NT2/D1 (cell line): ENCODE measurements at regions not wholly inside any gene's neighbourhood (a gene's known extent, or its start where the extent isn't known, plus 50 kb on each side); places are given as distances from the start of the nearest gene placed in this dataset.

Source experiments
- DNase-seq: peaks from one replicate; pipeline ENCODE4 v3.0.0-alpha.2; 2011; ENCODE audit warnings: low read depth, low spot score
- H3K27me3 ChIP-seq: 2 replicates; pipeline ENCODE4 v1.6.0; 2011; ENCODE audit warnings: mild to moderate bottlenecking; ENCODE audit not compliant: insufficient read length, insufficient read depth
- H3K36me3 ChIP-seq: 2 replicates; pipeline ENCODE4 v1.6.1; 2011; ENCODE audit warnings: mild to moderate bottlenecking, low read length, mixed read lengths; ENCODE audit not compliant: insufficient read depth, insufficient read length
- H3K4me1 ChIP-seq: 2 replicates; pipeline ENCODE4 v1.5.1; 2011; ENCODE audit not compliant: insufficient read depth, insufficient read length
- H3K4me3 ChIP-seq: 2 replicates; pipeline ENCODE4 v1.5.1; 2011; ENCODE audit warnings: low read depth; ENCODE audit not compliant: insufficient read length
- H3K9ac ChIP-seq: 2 replicates; pipeline ENCODE4 v1.6.0; 2011; ENCODE audit warnings: low read depth; ENCODE audit not compliant: insufficient read length
- H3K9me3 ChIP-seq: 2 replicates; pipeline ENCODE4 v1.5.1; 2011; ENCODE audit warnings: mild to moderate bottlenecking, low read length; ENCODE audit not compliant: insufficient read depth
- SUZ12 ChIP-seq: IDR thresholded peaks from 2 replicates; pipeline ENCODE4 v1.6.1; 2011; ENCODE audit not compliant: insufficient read length, insufficient read depth; ENCODE audit errors: extremely low read depth
- YY1 ChIP-seq: IDR thresholded peaks from 2 replicates; pipeline ENCODE4 v1.6.1; 2011; ENCODE audit not compliant: insufficient read length, insufficient read depth
- ZNF274 ChIP-seq: IDR thresholded peaks from 2 replicates; pipeline ENCODE4 v1.6.1; 2011; ENCODE audit warnings: mild to moderate bottlenecking, low read depth, low read length

DNA sequence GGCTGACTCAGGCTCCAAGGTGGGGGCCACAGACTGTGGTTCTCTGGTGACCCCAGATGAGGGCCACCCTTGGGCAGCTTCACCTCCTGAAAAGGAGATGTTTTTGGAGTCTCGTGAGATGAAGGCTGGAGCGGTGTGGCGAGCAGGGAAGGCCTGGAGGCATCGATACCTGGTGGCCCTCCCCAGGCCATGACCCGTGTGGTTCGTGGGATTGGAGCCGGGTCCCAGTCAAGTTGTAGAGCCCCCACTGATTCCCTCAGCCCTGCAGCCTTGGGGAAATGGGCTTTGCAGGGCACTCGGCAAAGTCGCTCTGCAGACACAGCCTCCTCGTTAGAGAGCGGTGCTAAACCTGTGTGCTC, 1083.4 kb downstream of the BRD1 start:
- no peak for DNase-seq
- Histone ChIP-seq H3K9ac (no peak overlapping the region), H3K4me1 (no peaks in the 10 kb centered on the region), H3K36me3 (no peaks in the 10 kb centered on the region), H3K9me3 (no peaks in the 10 kb centered on the region), H3K4me3 (no peak overlapping the region), H3K27me3 (no peaks in the 10 kb centered on the region)
- no peak for TF ChIP-seq SUZ12
- TF ChIP-seq ZNF274 = no peak
- TF ChIP-seq YY1 = no peak

- Histone ChIP-seq H3K9me3 (no peaks in the 10 kb centered on the region), H3K9ac (no peak overlapping the region), H3K4me3 (no peak overlapping the region), H3K4me1 (no peaks in the 10 kb centered on the region), H3K36me3 (no peaks in the 10 kb centered on the region), H3K27me3 (no peaks in the 10 kb centered on the region)
- no peak for DNase-seq
- TF ChIP-seq YY1 (no peak), ZNF274 (no peak), SUZ12 (no peak)
Measured at GRCh38 chr22:48743601-48744282, 1083.9 kb downstream of the BRD1 start.

DNA sequence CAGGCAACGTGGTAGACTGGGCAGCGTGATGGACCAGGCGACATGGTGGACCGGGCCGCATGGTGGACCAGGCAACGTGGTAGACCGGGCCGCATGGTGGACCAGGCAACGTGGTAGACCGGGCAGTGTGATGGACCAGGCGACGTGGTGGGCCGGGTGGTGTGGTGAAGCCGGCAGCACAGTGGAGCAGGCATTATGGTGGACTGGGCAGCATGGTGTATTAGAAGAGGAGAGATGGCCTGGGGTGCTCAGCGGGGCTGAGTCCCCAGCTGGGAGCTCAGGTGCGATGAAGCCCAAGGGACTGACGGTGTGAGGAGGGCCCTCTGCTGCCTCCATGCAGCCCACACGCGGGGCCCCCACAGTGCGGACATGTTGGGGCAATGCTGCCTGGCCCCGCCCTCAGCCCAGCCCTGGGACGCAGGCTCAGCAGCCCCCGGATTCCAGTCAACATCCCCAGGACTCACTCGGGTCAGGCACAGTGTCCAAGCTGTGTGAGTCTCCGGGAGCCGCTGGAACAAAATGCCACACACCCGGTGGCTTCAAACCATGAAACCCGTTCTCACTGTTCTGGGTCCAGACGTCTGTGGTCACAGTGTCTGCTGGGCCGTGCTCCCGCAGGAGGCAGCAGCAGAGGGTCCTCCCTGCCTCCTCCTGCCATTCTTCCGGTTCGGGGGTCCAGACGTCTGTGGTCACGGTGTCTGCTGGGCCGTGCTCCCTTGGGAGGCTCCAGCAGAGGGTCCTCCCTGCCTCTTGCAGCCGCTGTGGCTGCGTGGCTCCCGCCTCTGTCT, 1084.9 kb downstream of the BRD1 start:
- TF ChIP-seq SUZ12 (no peak), ZNF274 (no peak), YY1 (no peak)
- no peaks in the 10 kb centered on the region for H3K9me3 ChIP-seq
- DNase-seq = no peak
- H3K4me1 ChIP-seq = no peaks in the 10 kb centered on the region
- no peaks in the 10 kb centered on the region for H3K36me3 ChIP-seq
- no peak overlapping the region for H3K9ac ChIP-seq
- H3K27me3 ChIP-seq = no peaks in the 10 kb centered on the region
- no peak overlapping the region for H3K4me3 ChIP-seq

DNA sequence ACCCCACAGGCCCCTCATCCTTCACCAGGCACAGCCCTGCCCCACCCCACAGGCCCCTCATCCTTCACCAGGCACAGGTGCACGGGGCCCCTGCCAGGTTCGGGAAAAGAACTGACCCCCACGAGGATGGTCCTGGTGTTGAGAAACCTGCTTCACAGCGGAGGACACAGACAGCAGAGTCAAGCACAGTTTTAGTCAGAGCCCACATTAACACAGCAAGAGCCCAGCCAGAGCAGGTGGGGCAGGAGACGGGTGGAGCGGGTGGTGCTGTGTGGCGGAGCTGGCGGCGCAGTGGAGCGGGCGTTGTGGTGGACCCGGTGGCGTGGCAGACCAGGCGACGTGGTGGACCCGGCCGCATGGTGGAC, 1085.5 kb downstream of the BRD1 start:
- Histone ChIP-seq H3K4me1 (no peaks in the 10 kb centered on the region), H3K36me3 (no peaks in the 10 kb centered on the region), H3K9me3 (no peaks in the 10 kb centered on the region), H3K9ac (no peak overlapping the region), H3K4me3 (no peak overlapping the region), H3K27me3 (no peaks in the 10 kb centered on the region)
- no peak for TF ChIP-seq ZNF274
- no peak for DNase-seq

DNA sequence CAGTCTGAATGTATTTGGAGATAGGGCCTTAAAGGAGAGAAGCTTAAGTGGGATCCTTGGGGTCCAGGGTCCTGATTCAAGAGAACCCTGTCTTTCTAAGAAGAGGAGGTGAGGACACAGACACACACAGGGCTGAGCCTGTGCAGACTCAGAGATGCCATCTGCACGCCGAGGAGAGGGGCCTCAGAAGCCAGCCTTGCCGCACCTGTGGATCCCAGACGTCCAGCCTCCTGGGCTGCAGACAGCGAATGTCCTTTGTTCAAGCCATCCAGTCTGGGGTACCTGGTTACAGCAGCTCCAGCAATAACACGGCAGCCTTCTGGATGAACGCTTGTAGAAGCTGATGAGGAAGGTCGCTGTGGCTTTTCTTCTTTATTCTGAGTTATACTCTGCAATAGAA, 1086.1 kb downstream of the BRD1 start:
- no peaks in the 10 kb centered on the region for H3K36me3 ChIP-seq
- no peaks in the 10 kb centered on the region for H3K9me3 ChIP-seq
- H3K4me1 ChIP-seq = no peaks in the 10 kb centered on the region
- DNase-seq = no peak
- no peak overlapping the region for H3K4me3 ChIP-seq
- no peak for TF ChIP-seq YY1
- no peak for TF ChIP-seq SUZ12
- TF ChIP-seq ZNF274 = no peak
- H3K9ac ChIP-seq = no peak overlapping the region
- no peaks in the 10 kb centered on the region for H3K27me3 ChIP-seq

DNA sequence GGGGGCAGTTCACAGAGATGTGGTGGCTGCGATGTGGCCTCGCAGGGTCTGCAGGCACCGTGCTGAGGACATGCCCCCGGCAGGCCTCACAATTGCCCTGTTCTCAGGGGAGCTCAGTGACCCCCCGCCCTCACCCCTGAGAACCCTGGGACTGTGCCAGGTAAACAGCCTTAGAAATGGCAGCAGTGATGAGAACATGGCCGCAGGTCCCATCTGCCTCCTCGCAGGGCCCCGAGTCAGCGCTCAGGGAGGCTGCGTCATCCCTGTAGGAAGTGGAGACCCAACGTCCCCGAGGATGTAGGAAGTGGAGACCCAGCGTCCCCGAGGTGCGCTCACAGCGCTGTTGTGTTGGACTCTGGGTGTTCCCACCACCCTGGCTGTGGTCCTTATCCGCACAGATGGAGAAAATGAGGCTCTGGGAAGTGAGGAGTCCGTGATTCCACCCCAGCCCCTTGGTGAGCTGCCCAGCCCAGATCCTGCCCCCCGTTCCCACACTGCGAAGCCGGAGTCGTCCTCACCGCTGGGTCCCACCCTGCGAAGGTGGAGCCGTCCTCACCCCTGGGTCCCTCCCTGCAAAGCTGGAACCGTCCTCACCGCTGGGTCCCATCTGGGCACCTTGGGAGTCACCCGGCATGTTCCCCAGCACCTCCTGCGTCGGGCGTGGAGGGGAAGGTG, 1086.8 kb downstream of the BRD1 start:
- Histone ChIP-seq H3K4me3 (no peak overlapping the region), H3K27me3 (no peaks in the 10 kb centered on the region), H3K4me1 (no peaks in the 10 kb centered on the region), H3K36me3 (no peaks in the 10 kb centered on the region), H3K9me3 (no peaks in the 10 kb centered on the region), H3K9ac (no peak overlapping the region)
- TF ChIP-seq ZNF274 = no peak
- TF ChIP-seq YY1 = no peak
- no peak for TF ChIP-seq SUZ12
- no peak for DNase-seq

DNA sequence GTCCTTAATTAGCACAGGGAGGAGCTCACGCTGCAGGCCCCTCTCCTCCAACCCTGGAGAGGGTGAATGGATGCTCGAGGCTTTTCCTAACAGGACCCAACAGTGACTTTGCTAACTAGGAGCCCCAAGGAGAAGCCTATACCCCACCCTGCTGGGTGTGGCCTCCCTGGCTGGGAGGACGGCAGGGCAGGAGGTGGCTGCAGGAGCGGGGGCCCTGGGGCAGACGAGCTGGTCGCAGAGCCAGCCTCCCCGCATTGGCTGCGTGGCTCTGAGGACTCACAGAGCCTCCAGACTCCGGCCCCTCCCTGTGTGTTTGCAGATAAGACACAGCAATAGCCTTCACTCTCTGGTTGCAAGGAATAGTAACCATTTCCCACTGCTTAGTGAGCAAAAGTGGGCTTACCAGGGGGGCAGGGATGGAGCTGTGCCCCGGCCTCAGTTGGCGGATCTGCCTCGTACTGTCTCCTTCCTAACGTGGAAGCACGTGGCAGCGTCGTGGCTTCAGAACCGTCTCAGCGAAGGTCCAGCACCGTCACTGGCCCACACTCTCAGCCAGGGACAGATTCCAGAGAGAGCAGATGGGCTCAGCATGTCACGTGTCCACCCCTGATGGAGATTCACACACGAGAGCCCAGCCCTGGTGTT, 1087.5 kb downstream of the BRD1 start:
- no peak overlapping the region for H3K4me3 ChIP-seq
- H3K36me3 ChIP-seq = peaks cover under 1% of the 10 kb centered on the region
- H3K9me3 ChIP-seq = no peaks in the 10 kb centered on the region
- TF ChIP-seq YY1 (no peak), ZNF274 (no peak)
- H3K27me3 ChIP-seq = no peaks in the 10 kb centered on the region
- no peaks in the 10 kb centered on the region for H3K4me1 ChIP-seq
- no peak overlapping the region for H3K9ac ChIP-seq
- DNase-seq = no peak
